OCI-M1 (cell line): ENCODE measurements at regions not wholly inside any gene's neighbourhood (a gene's known extent, or its start where the extent isn't known, plus 50 kb on each side); places are given as distances from the start of the nearest gene placed in this dataset.

Experiments
- DNase-seq: peaks from one replicate; lab custom pipeline; 2025; lab: John Stamatoyannopoulos, UW

- DNase-seq: no peak
Measured at GRCh38 chr2:21633015-21633414, 509.2 kb downstream of the TDRD15 start.

- no peak for DNase-seq
Measured at GRCh38 chr2:21633466-21633865, 509.7 kb downstream of the TDRD15 start.

DNA sequence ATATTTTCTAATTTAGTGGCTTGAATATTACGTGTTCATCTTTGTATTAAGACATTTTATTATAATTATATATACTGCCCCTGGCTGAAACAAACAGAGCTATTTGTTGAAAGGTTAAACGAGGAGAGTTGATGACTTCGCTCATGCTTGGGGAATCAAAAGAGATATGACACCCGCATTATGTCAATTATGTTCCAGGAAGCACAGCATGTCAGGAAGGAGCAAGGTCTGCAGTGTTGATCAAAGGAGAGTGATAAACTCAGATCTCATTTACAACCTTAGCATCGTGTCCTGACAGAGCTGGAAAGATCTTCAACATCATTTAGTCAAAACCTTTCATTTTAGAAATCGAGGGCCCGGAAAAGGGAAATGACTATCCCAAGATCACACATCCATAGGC, 510.1 kb downstream of the TDRD15 start:
- DNase-seq: no peak

DNA sequence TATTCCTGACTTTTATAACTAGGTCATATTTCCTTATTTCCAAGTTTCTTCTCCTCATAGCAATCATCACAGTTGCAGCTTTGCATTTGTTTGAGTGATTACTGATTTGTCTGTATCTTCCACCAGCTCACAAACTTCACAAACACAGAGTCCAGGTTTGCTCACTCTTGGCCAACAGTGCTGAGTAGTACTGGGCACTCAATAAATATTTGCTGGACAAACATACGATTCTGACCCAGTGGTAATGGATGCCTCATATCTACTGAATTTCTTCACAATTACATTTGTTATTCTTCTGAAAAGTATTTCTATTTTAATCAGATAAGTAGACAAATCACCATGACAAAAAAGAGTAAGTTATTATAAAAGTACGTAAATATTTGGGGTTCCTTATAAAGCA, 516.3 kb downstream of the TDRD15 start:
- DNase-seq: no peak

- peak; percentile 73 for DNase-seq
Measured at GRCh38 chr2:21642647-21643046, 518.9 kb downstream of the TDRD15 start.

GRCh38 chr2:21643180-21643579, 519.4 kb downstream of the TDRD15 start:
- DNase-seq: no peak

GRCh38 chr2:21644266-21644665, 520.5 kb downstream of the TDRD15 start:
- DNase-seq: no peak

DNA sequence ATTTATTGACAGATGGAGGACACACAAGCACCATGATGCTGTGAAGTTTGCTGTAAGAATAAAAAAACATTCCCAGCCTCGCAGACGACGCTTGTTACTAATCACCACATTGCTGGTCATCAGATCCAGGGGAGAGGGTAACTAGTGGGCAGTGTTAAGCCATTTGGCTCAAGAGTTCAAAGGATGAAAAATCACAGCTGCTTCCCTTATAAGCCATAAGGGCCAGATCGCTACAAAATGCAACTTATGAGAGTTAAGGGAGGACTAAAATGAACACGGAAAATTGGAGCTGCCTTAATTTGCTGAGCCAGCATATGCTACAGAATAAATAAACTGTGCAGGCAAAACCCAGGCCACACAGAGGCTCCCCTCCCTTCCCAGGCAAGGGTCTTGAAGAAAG, 522.6 kb downstream of the TDRD15 start:
- no peak for DNase-seq

DNA sequence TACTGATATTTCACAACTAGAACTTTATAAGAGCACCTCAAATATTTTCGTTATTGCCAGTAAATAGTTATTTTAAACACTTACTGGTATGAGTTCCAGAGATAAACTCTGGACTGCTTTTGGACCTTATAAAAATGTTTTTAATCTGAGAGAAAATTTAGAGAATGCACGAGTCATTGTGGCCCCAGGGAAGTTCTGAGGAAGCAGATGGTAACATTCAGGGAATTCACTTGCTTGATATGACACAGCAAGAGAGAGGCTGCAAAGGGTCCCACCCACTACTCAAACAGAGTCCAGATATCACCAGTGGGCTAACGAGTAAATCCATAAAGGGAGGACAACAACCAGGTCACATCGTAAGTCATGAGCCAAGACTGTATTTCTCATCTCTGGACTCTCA, 526.8 kb downstream of the TDRD15 start:
- DNase-seq: peak; percentile 19

- no peak for DNase-seq
Measured at GRCh38 chr2:21655136-21655535, 531.4 kb downstream of the TDRD15 start.

DNA sequence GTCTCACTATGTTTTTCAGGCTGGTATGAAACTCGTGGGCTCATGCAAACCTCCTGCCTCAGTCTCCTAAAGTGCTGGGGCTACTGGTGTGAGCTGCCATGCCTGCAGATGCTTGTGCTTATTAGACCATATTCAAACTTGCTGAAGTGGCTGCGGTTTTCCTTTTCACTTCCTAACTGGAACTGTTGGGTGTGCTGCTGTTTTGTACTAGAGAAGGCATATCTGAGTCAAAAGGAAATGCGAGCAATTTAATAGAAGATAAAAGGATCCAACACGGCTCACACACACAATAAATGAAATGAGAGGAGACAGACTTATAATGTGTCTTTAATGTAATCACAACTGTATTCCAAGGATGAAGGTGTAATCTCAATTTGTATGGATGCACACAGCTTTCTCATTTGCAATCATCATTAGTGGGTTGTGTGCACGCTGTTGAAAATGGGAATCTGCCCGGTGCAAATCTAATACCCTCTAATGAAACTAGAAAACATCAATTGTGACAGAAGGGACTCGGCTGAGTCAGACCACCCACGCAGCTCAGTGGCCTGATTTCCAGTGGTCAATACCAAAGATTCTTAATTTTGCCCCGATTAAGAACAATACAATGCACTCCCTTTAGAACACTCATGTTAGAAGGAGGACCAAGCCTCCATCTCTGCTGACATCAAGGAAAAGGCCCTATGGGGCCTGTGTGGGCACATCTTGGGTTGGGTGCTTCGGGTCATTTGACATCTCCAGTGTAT, 532.7 kb downstream of the TDRD15 start:
- DNase-seq: no peak

GRCh38 chr2:21657445-21657844, 533.7 kb downstream of the TDRD15 start:
- no peak for DNase-seq

DNA sequence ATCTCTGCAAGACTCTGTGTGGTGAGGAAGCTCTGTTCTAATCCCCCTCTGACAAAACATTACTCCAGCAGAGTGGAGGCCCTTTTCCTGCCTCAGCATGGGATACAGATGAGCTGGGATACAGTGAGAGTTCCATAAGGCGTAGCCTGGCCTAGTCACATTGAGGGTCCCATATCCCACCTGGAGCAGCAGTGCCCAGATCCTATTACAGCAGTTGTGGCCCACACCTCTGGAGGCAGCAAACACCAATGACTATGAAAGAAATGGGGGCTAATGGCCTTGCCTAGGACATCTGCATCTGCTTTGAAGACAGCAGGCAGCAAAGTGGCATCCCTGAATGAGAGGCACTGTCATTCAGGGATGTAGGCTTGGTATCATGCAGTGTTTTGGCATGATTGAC, 534.5 kb downstream of the TDRD15 start:
- no peak for DNase-seq

GRCh38 chr2:21658907-21659477, 535.2 kb downstream of the TDRD15 start:
- DNase-seq: no peak

DNA sequence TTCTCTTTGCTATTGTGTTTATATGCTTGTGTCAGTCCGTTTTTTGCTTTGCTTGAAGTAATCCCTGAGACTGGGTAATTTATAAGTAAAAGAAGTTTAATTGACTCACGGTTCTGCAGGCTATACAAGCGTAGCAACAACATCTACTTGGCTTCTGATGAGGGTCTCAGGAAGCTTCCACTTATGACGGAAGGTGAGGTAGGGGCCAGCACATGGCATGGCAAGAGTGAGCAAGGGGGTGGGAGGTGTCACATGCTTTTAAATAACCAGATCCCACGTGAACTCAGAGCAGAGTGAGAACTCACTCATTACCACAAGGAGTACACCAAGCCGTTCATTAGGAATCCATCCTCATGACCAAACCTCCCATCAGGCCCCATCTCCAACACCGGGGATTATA, 540.3 kb downstream of the TDRD15 start:
- DNase-seq: no peak

DNA sequence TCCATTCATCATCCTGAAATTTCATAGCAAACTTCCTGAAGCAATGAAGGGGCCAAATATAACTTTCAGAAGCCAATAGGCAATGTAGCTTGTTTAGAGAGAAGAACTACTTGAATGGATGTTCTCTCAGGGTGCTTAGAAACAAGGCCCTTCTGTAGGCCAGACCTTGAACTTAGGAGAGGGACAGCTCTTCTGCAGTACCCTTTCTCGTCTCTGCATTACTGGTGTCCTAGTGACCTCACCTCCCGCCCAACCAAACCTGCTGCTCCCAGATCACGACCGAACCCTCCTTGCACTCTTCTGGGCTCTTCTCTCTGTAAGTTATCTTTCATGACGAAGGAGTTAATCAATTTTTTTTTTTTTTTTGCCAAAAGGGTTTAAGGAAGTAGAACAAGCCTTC, 543.9 kb downstream of the TDRD15 start:
- no peak for DNase-seq

DNA sequence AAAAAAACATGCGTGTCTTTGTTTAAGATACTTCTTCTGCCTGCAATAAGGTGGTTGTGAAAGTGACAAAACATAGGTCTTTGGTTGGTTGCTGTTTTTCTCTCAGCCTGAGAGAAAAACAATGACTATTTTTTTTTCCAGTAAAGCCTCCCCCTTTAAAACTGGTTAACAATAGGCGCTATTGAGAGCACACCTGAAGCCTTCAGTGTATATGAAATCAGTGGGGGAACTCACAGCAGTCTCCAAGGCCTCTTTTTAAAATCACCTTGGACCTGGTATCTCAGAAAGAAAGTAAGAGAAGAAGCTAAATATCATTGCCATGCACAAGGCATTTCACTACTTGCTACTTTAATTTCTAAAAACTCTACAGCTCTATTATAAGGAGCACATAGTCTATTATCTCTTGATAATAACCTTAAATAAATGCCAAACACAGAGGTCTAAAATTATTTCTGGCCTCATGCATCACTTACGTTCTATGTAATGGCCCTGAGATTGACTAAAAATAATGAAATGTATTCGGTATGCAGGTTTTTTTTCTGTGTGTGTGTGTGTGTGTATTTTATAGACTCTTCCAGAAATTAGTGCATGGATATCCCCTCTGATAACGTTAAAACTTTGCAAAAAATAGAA, 544.4 kb downstream of the TDRD15 start:
- no peak for DNase-seq

- DNase-seq: no peak
Measured at GRCh38 chr2:21676041-21676440, 552.3 kb downstream of the TDRD15 start.

DNA sequence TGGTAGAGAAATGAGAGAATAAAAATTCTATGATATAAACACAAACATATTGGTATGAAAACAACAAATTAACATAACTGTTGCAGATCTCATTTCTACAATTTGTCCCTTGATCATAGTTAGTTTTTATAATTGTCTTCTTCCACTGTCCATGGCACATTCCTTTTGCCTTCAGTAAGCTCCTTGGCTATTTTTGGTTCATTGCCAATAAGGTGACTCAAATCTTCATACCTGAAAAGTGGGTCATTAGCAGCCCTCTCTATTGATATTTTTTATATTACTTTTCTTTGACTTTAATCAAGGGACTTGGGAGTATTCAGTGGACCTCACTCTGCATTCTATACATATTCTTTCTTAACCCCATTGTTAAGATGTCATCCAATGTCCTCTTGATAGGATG, 552.9 kb downstream of the TDRD15 start:
- DNase-seq: no peak

GRCh38 chr2:21683838-21684237, 560.1 kb downstream of the TDRD15 start:
- DNase-seq: no peak

DNA sequence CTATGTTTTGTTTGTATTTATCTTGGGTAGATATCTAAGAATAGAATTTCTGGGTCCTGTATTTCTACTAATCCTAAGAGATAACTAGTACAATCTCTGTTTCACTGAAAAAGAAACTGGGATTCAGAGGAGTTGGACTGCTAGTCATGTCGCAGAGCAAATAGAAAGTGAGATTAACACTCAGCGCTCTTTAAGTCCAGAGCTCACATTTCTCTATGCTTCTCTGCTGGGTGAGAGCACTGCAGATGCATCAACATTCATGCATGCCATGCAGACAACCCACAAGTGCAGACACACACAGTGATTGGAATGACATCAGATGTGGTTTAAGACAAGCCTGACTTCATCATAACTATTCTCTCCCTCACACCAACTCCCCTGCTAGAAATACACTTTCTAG, 563.8 kb downstream of the TDRD15 start:
- no peak for DNase-seq

- DNase-seq: no peak
Measured at GRCh38 chr2:21690005-21690404, 566.2 kb downstream of the TDRD15 start.

GRCh38 chr2:21693081-21693480, 569.3 kb downstream of the TDRD15 start:
- no peak for DNase-seq
